HL-60 (cell line): ENCODE measurements at regions not wholly inside any gene's neighbourhood (a gene's known extent, or its start where the extent isn't known, plus 50 kb on each side); places are given as distances from the start of the nearest gene placed in this dataset.

ENCODE experiments used
- GABPA ChIP-seq: IDR thresholded peaks from 2 replicates; pipeline ENCODE4 v1.6.1; 2012; ENCODE audit warnings: low read depth
- POLR2AphosphoS5 ChIP-seq: IDR thresholded peaks from 2 replicates; pipeline ENCODE4 v1.6.1; 2012; ENCODE audit warnings: low read depth
- SPI1 ChIP-seq: IDR thresholded peaks from 2 replicates; pipeline ENCODE4 v1.6.1; 2012; ENCODE audit warnings: low read depth, mild to moderate bottlenecking, borderline replicate concordance
- TF ChIP-seq, protein P1 (sequence below): IDR thresholded peaks from one replicate; pipeline ENCODE4 v1.5.1; 2011; ENCODE audit warnings: low read length, control low read depth, inconsistent platforms; ENCODE audit not compliant: insufficient read depth
- TF ChIP-seq, protein P2 (sequence below): IDR thresholded peaks from 2 replicates; pipeline ENCODE4 v1.6.1; 2012; ENCODE audit warnings: low read depth; ENCODE audit not compliant: insufficient replicate concordance

DNA sequence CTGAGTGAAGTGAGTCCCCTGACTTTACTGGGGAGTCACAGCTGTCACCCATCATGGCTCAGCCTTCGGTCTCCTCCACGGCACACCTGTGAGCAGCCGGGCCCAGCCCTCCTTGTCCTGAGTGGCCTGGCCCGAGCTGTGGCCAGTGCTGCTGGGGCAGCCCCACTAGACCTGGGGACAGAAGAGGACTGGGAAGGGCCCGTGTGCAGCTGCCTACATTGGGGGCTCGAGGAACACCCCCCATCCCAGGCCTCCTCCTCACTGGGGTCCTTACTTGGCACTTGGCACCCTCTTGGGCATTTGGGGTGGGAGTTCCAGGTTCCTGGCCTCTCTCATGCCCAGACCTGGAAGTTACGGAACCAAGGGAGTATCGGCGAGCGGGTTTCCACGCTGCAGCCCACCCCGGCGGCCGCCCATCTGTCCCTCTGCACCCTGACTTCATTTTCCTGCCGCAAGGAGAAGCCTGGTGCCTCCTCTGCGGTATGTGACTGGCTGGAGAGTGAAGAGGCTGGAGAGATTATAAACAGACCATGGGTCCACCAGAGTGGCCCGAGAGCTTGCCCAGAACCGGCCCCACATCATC lies 179.7 kb downstream of the KIF26A start:
- TF ChIP-seq, protein P1, sequence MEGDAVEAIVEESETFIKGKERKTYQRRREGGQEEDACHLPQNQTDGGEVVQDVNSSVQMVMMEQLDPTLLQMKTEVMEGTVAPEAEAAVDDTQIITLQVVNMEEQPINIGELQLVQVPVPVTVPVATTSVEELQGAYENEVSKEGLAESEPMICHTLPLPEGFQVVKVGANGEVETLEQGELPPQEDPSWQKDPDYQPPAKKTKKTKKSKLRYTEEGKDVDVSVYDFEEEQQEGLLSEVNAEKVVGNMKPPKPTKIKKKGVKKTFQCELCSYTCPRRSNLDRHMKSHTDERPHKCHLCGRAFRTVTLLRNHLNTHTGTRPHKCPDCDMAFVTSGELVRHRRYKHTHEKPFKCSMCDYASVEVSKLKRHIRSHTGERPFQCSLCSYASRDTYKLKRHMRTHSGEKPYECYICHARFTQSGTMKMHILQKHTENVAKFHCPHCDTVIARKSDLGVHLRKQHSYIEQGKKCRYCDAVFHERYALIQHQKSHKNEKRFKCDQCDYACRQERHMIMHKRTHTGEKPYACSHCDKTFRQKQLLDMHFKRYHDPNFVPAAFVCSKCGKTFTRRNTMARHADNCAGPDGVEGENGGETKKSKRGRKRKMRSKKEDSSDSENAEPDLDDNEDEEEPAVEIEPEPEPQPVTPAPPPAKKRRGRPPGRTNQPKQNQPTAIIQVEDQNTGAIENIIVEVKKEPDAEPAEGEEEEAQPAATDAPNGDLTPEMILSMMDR = no peak
- TF ChIP-seq, protein P2, sequence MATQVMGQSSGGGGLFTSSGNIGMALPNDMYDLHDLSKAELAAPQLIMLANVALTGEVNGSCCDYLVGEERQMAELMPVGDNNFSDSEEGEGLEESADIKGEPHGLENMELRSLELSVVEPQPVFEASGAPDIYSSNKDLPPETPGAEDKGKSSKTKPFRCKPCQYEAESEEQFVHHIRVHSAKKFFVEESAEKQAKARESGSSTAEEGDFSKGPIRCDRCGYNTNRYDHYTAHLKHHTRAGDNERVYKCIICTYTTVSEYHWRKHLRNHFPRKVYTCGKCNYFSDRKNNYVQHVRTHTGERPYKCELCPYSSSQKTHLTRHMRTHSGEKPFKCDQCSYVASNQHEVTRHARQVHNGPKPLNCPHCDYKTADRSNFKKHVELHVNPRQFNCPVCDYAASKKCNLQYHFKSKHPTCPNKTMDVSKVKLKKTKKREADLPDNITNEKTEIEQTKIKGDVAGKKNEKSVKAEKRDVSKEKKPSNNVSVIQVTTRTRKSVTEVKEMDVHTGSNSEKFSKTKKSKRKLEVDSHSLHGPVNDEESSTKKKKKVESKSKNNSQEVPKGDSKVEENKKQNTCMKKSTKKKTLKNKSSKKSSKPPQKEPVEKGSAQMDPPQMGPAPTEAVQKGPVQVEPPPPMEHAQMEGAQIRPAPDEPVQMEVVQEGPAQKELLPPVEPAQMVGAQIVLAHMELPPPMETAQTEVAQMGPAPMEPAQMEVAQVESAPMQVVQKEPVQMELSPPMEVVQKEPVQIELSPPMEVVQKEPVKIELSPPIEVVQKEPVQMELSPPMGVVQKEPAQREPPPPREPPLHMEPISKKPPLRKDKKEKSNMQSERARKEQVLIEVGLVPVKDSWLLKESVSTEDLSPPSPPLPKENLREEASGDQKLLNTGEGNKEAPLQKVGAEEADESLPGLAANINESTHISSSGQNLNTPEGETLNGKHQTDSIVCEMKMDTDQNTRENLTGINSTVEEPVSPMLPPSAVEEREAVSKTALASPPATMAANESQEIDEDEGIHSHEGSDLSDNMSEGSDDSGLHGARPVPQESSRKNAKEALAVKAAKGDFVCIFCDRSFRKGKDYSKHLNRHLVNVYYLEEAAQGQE = no peak
- TF ChIP-seq GABPA = no peak
- no peak for TF ChIP-seq POLR2AphosphoS5
- no peak for TF ChIP-seq SPI1
